Sigmoid colon (tissue), 4 donors: ENCODE measurements at regions not wholly inside any gene's neighbourhood (a gene's known extent, or its start where the extent isn't known, plus 50 kb on each side); places are given as distances from the start of the nearest gene placed in this dataset.

Experiments used
- CTCF ChIP-seq, 4 experiments: fragments of 450-650 bp in 3 of 4; fragments of 200-600 bp in 1 of 4; IDR thresholded peaks; one replicate each; pipeline ENCODE4 v1.5.1; 2016 to 2019; ENCODE audit warnings: antibody characterized with exemption in 4 of 4, mild to moderate bottlenecking in 3 of 4, moderate library complexity in 2 of 4
- EP300 ChIP-seq, 4 donors: sonication (generic); formaldehyde crosslinking; IDR thresholded peaks; one replicate each; pipeline ENCODE4 v1.6.1; 2017; ENCODE audit warnings: antibody characterized with exemption in 4 of 4
- POLR2A ChIP-seq, 2 donors: fragments of 450-650 bp; IDR thresholded peaks; one replicate each; pipeline ENCODE4 v1.6.1; 2016; ENCODE audit warnings: antibody characterized with exemption in 2 of 2, mild to moderate bottlenecking in 2 of 2, moderate library complexity in 2 of 2
- POLR2AphosphoS5 ChIP-seq, 4 donors: sonication (generic); formaldehyde crosslinking; IDR thresholded peaks; one replicate each; pipeline ENCODE4 v1.6.1; 2017; ENCODE audit warnings: antibody characterized with exemption in 4 of 4

DNA sequence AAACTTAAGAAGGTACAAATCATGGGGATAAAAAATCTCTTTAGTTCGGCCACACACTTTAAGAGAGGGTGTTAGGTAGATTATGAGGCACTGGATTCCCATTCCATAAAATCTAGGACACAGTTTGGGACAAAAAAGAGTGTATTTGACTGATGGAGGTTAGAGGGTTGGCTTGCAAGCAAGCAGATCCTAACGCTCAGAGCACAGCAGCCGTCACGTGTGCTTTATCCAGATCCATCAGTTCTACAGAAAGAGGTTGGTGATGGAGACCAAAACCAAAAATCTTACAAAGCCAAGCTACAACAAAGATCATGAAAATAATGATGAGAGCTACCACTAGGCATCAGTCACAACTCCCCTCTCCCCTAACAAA, 549.4 kb downstream of the TNS3 start:
- TF ChIP-seq EP300 (IDR thresholded peaks at IDR 0.05) (no peak), CTCF (IDR thresholded peaks at IDR 0.05) (no peak), POLR2A (IDR thresholded peaks at IDR 0.05) (no peak), POLR2AphosphoS5 (IDR thresholded peaks at IDR 0.05) (no peak)
